ENCODE measurements at regions not wholly inside any gene's neighbourhood (a gene's known extent, or its start where the extent isn't known, plus 50 kb on each side); places are given as distances from the start of the nearest gene placed in this dataset.

GRCh38 chr12:89977405-89978085, 268.9 kb upstream of the ATP2B1 start:
- H3K9me3 ChIP-seq (replicated peaks in 1 of 11): no peaks in the 10 kb centered on the region
- H3K9ac ChIP-seq: no peak overlapping the region
- H3K27me3 ChIP-seq: no peaks in the 10 kb centered on the region
- H3K27ac ChIP-seq: no peak overlapping the region
- no peaks in the 10 kb centered on the region for H3K36me3 ChIP-seq
- no peaks in the 10 kb centered on the region for H4K20me1 ChIP-seq
- no peak for TF ChIP-seq Cebpa-rat (IDR thresholded peaks at IDR 0.05)
- H3K4me3 ChIP-seq: no peak overlapping the region
- peaks cover 0 to 69% (median 2%) of the 10 kb centered on the region in 10 experiments; a peak in 8 of 20 replicates for H3K4me1 ChIP-seq
- H3K4me2 ChIP-seq: 0 out of 22 replicates have a peak overlapping the region, but pooled peaks of 1 of the 11 experiments have one; percentile 13

DNA sequence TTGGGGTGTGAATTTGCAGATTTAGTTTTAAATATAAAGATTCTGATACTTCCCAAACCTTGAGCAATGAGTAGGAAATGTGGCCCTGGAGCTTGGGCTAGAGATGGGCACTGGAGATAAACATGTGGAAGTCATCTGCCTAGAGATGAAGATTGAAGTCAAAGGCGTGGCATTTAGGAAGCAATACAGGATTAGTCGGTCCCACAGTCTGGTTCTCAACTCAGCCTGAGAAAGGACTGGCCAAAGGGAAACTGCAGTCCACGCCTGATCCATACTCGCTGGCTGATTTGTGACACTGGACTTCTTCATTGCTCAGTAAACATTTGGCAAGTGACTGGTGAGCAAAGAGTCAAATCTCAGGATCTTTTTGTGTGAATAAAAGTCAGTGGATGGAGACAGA, 268.2 kb upstream of the ATP2B1 start:
- Histone ChIP-seq H3K27me3 (no peaks in the 10 kb centered on the region), H3K4me1 (peaks cover 0 to 75% (median 2%) of the 10 kb centered on the region in 10 experiments; a peak in 8 of 20 replicates), H3K9ac (no peak overlapping the region), H3K27ac (no peak overlapping the region), H3K4me3 (no peak overlapping the region), H3K4me2 (peak overlapping the region in 2 of 11 experiments; percentile 12 to 45; a peak in 2 of 22 replicates), H3K36me3 (no peaks in the 10 kb centered on the region), H4K20me1 (no peaks in the 10 kb centered on the region), H3K9me3 (replicated peaks in 1 of 11) (no peaks in the 10 kb centered on the region)
- no peak for TF ChIP-seq Cebpa-rat (IDR thresholded peaks at IDR 0.05)

GRCh38 chr12:89975574-89975973, 266.9 kb upstream of the ATP2B1 start:
- no peak overlapping the region; a peak in 2 of 22 replicates for H3K27ac ChIP-seq
- no peaks in the 10 kb centered on the region for H3K9me3 ChIP-seq (replicated peaks in 1 of 11)

DNA sequence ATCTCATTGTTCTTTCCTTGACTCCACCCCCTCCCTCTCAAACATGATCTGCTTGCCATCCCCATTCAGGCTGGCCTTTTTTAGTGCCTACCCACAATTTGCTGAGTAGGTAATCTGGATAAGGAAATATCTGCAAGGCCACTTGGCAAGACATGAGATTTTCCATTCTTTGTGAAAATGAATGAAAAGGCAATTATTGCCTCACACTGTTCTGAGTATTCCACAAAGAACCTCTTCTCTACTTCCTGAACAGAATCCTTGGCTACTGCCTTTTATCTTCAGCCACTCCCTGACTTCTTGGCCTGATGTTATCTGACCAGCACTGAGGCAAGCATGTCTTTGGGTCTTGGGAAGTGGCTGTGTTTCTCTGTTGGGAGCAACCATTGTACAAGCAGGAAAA, 263.2 kb upstream of the ATP2B1 start:
- H3K27ac ChIP-seq: peak overlapping the region in 2 of 11 experiments; percentile 16 to 31; a peak in 2 of 22 replicates
- H3K9ac ChIP-seq: no peak overlapping the region
- H3K27me3 ChIP-seq: no peaks in the 10 kb centered on the region
- H3K9me3 ChIP-seq (replicated peaks in 1 of 11): no peaks in the 10 kb centered on the region
- H4K20me1 ChIP-seq: no peaks in the 10 kb centered on the region
- peaks cover 0 to 51% (median 0%) of the 10 kb centered on the region in 10 experiments; a peak in 6 of 20 replicates for H3K4me1 ChIP-seq
- no peak for TF ChIP-seq Cebpa-rat (IDR thresholded peaks at IDR 0.05)
- H3K36me3 ChIP-seq: no peaks in the 10 kb centered on the region
- H3K4me2 ChIP-seq: peak overlapping the region in 2 of 11 experiments; percentile 44 to 49; a peak in 5 of 22 replicates
- no peak overlapping the region for H3K4me3 ChIP-seq

More at GRCh38 chr12:89975574-89975973, 266.9 kb upstream of the ATP2B1 start:
- Histone ChIP-seq H3K36me3 (no peaks in the 10 kb centered on the region), H3K9ac (no peak overlapping the region), H3K4me3 (no peak overlapping the region), H3K27me3 (no peaks in the 10 kb centered on the region), H4K20me1 (no peaks in the 10 kb centered on the region), H3K4me2 (peak overlapping the region in 3 of 11 experiments; percentile 15 to 41 (median 20); a peak in 3 of 22 replicates), H3K4me1 (peaks cover 0 to 70% (median 2%) of the 10 kb centered on the region in 10 experiments; a peak in 8 of 20 replicates)
- no peak for TF ChIP-seq Cebpa-rat (IDR thresholded peaks at IDR 0.05)

GRCh38 chr12:89970722-89971121, 262.1 kb upstream of the ATP2B1 start:
- Histone ChIP-seq H3K27ac (no peak overlapping the region), H3K4me1 (peaks cover 0 to 40% (median 0%) of the 10 kb centered on the region in 10 experiments; a peak in 6 of 20 replicates), H4K20me1 (no peaks in the 10 kb centered on the region), H3K4me3 (no peak overlapping the region), H3K27me3 (no peaks in the 10 kb centered on the region), H3K36me3 (no peaks in the 10 kb centered on the region), H3K9me3 (replicated peaks in 1 of 11) (no peaks in the 10 kb centered on the region), H3K9ac (no peak overlapping the region), H3K4me2 (peak overlapping the region in 1 of 11 experiments; percentile 44; a peak in 1 of 22 replicates)
- no peak for TF ChIP-seq Cebpa-rat (IDR thresholded peaks at IDR 0.05)

DNA sequence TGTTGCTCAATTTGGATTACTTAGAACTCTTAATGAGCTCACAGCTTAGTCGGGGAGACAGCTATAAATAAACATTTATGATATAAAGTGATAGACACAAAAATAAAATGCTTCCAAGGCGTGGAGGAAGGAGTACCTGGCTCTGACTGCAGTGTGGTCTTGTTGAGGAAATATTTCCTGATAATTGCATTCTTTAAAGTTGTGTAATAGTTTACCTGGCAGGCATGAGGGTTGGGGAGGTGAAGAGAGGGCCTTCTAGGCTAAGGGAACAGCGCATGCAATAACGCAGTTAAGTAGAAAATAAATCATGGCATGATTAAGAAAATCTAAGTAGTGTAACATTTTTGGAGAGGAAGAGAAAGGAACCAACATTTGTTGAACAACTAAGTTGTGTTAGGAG, 260.5 kb upstream of the ATP2B1 start:
- Histone ChIP-seq H3K9me3 (replicated peaks in 1 of 11) (no peaks in the 10 kb centered on the region), H3K4me2 (no peak overlapping the region), H3K4me3 (no peak overlapping the region), H4K20me1 (no peaks in the 10 kb centered on the region), H3K9ac (no peak overlapping the region), H3K36me3 (no peaks in the 10 kb centered on the region), H3K27me3 (no peaks in the 10 kb centered on the region), H3K4me1 (peaks cover 0 to 32% (median 0%) of the 10 kb centered on the region in 10 experiments; a peak in 5 of 20 replicates), H3K27ac (no peak overlapping the region)
- no peak for TF ChIP-seq Cebpa-rat (IDR thresholded peaks at IDR 0.05)

GRCh38 chr12:89968151-89968700, 259.6 kb upstream of the ATP2B1 start:
- Histone ChIP-seq H3K9ac (no peak overlapping the region), H3K4me1 (peaks cover 0 to 32% (median 0%) of the 10 kb centered on the region in 10 experiments; a peak in 5 of 20 replicates), H3K9me3 (replicated peaks in 1 of 11) (no peaks in the 10 kb centered on the region), H3K27me3 (no peaks in the 10 kb centered on the region), H3K4me3 (no peak overlapping the region), H3K4me2 (peak overlapping the region in 3 of 11 experiments; percentile 36 to 52 (median 41); a peak in 4 of 22 replicates), H3K27ac (no peak overlapping the region), H4K20me1 (no peaks in the 10 kb centered on the region), H3K36me3 (no peaks in the 10 kb centered on the region)
- no peak for TF ChIP-seq Cebpa-rat (IDR thresholded peaks at IDR 0.05)

- H3K4me1 ChIP-seq: peaks cover 0 to 19% (median 0%) of the 10 kb centered on the region in 10 experiments; a peak in 5 of 20 replicates
- H3K4me2 ChIP-seq: no peak overlapping the region
- H3K36me3 ChIP-seq: no peaks in the 10 kb centered on the region
- H3K4me3 ChIP-seq: no peak overlapping the region
- no peak for TF ChIP-seq Cebpa-rat (IDR thresholded peaks at IDR 0.05)
- H3K9me3 ChIP-seq (replicated peaks in 1 of 11): no peaks in the 10 kb centered on the region
- H3K9ac ChIP-seq: no peak overlapping the region
- no peaks in the 10 kb centered on the region for H3K27me3 ChIP-seq
- H4K20me1 ChIP-seq: no peaks in the 10 kb centered on the region
- no peak overlapping the region for H3K27ac ChIP-seq
Measured at GRCh38 chr12:89966495-89967240, 258.0 kb upstream of the ATP2B1 start.

GRCh38 chr12:89965993-89966392, 257.4 kb upstream of the ATP2B1 start:
- H3K4me2 ChIP-seq: no peak overlapping the region
- H4K20me1 ChIP-seq: no peaks in the 10 kb centered on the region
- H3K36me3 ChIP-seq: no peaks in the 10 kb centered on the region
- H3K27me3 ChIP-seq: no peaks in the 10 kb centered on the region
- no peaks in the 10 kb centered on the region for H3K9me3 ChIP-seq (replicated peaks in 1 of 11)
- no peak overlapping the region for H3K4me3 ChIP-seq
- no peak overlapping the region for H3K27ac ChIP-seq
- H3K9ac ChIP-seq: no peak overlapping the region
- TF ChIP-seq Cebpa-rat (IDR thresholded peaks at IDR 0.05): no peak
- peaks cover 0 to 12% (median 0%) of the 10 kb centered on the region in 10 experiments; a peak in 5 of 20 replicates for H3K4me1 ChIP-seq

Measured in BLaER1 treated with 17β-estradiol and CSF1 and Interleukin-3, amounts not matched to agents 10 nM and 100 nM (cell line).